OCI-LY1 (cell line): ENCODE measurements at regions not wholly inside any gene's neighbourhood (a gene's known extent, or its start where the extent isn't known, plus 50 kb on each side); places are given as distances from the start of the nearest gene placed in this dataset.

Source experiments
- EZH2 ChIP-seq: fragments of 200-600 bp; sonication (generic), shearing (Covaris generic); IDR thresholded peaks from 2 replicates; pipeline ENCODE4 v1.8.0; 2017; ENCODE audit warnings: borderline replicate concordance, mixed run types, mild to moderate bottlenecking, antibody characterized with exemption, low read length, moderate library complexity, mixed read lengths
- TF ChIP-seq, protein P1 (sequence below): fragments of 200-600 bp; sonication (generic), shearing (Covaris generic); IDR thresholded peaks from 2 replicates; pipeline ENCODE4 v1.5.1; 2017; ENCODE audit warnings: mild to moderate bottlenecking, antibody characterized with exemption, low read length, moderate library complexity, mixed read lengths

DNA sequence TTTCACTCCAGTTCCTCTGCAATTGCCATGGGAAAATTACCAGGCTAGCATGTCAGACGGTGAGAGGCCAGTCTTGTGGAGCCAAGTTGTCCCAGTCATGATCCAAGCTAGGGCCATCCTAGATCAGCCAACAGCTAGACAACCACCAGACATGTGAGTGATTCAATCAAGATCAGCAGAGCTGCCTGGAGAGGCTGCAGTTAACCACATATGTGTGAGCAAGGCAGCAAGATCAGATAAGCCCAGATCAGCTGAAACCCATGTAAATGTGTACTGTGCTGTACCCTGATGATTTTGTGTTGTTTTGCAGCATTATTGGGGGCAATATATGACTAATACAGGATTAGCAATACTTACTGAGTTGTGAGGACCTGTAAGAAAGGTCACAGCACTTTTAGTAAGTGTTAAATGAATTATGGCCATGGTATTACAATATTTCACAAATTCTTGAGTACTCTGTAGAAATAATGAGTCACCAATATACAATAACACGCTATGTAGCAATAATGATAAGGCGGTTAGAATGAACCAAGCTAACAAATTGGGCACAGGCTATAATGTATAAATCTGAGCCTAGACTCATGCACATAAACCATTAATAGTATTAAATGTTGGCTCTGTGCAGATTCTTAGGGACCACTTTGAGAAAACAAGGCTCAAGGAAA lies 91.4 kb downstream of the SUDS3 start:
- TF ChIP-seq, protein P1, sequence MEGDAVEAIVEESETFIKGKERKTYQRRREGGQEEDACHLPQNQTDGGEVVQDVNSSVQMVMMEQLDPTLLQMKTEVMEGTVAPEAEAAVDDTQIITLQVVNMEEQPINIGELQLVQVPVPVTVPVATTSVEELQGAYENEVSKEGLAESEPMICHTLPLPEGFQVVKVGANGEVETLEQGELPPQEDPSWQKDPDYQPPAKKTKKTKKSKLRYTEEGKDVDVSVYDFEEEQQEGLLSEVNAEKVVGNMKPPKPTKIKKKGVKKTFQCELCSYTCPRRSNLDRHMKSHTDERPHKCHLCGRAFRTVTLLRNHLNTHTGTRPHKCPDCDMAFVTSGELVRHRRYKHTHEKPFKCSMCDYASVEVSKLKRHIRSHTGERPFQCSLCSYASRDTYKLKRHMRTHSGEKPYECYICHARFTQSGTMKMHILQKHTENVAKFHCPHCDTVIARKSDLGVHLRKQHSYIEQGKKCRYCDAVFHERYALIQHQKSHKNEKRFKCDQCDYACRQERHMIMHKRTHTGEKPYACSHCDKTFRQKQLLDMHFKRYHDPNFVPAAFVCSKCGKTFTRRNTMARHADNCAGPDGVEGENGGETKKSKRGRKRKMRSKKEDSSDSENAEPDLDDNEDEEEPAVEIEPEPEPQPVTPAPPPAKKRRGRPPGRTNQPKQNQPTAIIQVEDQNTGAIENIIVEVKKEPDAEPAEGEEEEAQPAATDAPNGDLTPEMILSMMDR: no peak
- TF ChIP-seq EZH2: no peak
